Cardiac fibroblast (primary cell): ENCODE measurements at regions not wholly inside any gene's neighbourhood (a gene's known extent, or its start where the extent isn't known, plus 50 kb on each side); places are given as distances from the start of the nearest gene placed in this dataset.
A peak's percentile ranks its signal among the peaks of the same experiment; 100 is the strongest.

Experiments
- DNase-seq, 2 donors: peaks; one replicate each; pipeline versions ENCODE4 v3.0.0 to v3.0.0-alpha.2; 2010; ENCODE audit warnings: low read depth in 2 of 2
- H3K4me3 ChIP-seq, 2 donors: replicated peaks in 1 of 2; 1 replicate in 1 of 2; 2 replicates in 1 of 2; pipeline ENCODE4 v1.5.1; 2011; ENCODE audit warnings: low read depth in 2 of 2, low read length in 2 of 2, mild to moderate bottlenecking in 2 of 2, moderate library complexity in 1 of 2
- TF ChIP-seq, protein P1 (sequence below): IDR thresholded peaks from one replicate; pipeline ENCODE4 v1.5.1; 2011; ENCODE audit warnings: low read depth, mild to moderate bottlenecking, low read length, inconsistent platforms

- TF ChIP-seq, protein P1, sequence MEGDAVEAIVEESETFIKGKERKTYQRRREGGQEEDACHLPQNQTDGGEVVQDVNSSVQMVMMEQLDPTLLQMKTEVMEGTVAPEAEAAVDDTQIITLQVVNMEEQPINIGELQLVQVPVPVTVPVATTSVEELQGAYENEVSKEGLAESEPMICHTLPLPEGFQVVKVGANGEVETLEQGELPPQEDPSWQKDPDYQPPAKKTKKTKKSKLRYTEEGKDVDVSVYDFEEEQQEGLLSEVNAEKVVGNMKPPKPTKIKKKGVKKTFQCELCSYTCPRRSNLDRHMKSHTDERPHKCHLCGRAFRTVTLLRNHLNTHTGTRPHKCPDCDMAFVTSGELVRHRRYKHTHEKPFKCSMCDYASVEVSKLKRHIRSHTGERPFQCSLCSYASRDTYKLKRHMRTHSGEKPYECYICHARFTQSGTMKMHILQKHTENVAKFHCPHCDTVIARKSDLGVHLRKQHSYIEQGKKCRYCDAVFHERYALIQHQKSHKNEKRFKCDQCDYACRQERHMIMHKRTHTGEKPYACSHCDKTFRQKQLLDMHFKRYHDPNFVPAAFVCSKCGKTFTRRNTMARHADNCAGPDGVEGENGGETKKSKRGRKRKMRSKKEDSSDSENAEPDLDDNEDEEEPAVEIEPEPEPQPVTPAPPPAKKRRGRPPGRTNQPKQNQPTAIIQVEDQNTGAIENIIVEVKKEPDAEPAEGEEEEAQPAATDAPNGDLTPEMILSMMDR = no peak
- DNase-seq = no peak
- H3K4me3 ChIP-seq = no peak overlapping the region
Observed at GRCh38 chr5:19297934-19298333, 690.1 kb downstream of the CDH18 start.

- TF ChIP-seq, protein P1 = no peak
- no peak overlapping the region for H3K4me3 ChIP-seq
- no peak for DNase-seq
Observed at GRCh38 chr5:19301271-19301670, 686.7 kb downstream of the CDH18 start.

- H3K4me3 ChIP-seq = no peak overlapping the region
- TF ChIP-seq, protein P1 = no peak
- no peak for DNase-seq
Observed at GRCh38 chr5:19314840-19315239, 673.2 kb downstream of the CDH18 start.

DNA sequence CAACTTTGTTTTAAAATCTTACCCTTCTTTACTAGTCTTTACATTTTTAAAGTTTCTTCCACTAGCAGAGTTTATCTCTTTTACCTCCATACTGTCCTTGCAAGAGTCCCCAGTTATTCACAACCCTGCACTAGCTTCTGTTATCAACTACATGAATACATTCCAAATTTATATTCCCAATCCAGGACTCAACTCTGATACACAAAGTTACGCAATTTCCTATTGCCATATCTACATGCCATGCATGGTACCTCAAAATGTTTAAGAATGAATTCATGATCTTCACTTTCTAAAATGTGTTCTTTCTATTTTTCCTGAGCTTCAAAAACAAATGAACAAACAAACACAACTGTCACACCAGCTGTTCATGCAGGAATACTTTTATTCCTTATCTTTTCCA, 668.7 kb downstream of the CDH18 start:
- TF ChIP-seq, protein P1 = no peak
- H3K4me3 ChIP-seq = no peak overlapping the region
- no peak for DNase-seq

DNA sequence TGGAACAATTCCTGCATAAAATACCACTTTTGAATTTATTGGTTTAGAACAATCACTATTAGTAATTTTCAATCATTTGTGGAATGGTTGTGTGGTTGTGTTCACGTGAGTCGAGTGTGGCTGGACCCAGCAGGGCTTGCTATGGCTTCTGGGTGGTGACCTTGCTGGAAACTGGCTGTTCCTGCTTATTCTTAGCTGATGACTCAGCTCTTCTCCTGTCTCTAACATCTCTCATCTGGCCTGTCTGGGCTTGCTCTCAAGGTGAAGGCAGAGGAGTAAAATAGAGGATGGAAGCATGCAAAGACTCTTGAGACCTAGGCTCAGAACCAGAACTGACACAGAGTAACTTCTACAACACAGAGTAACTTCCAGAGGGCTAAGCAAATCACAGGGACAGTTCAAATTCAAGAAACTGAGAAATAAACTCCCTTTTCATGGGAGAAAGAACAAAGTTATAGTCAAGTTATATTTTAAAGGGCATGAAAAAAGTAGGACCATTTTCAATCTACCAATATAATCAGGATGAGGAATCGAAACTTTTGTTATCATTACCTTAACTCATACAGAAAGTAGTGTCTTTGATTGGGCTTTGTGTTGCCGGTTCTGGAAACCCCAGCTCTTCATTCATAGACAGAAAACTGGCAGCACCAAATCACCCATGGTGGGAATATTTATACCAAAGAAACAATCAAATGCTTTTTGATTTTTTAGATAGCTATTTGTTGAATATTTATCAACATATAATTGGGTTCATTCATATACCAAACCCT, 665.1 kb downstream of the CDH18 start:
- H3K4me3 ChIP-seq = no peak overlapping the region
- TF ChIP-seq, protein P1 = no peak
- DNase-seq = peak in 1 of 2 donors; percentile 0

DNA sequence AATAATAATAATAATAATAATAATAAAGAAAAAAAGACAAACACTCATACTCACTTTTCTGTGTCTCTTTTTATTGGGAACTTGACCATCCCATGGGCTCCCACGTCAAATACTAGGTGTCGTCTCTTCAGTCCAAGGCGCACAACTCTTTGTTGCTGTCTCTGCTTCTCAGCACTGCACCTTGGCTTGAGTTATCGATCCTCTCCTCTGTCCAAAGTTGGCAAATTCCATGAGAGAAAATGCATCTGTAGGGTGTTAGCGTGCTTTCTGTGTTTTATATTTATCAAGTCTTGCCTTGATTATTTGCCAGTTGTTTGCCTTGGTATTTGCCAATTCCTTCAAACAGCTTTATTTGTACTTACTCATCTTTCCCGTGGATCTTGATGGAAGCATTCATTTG, 653.7 kb downstream of the CDH18 start:
- H3K4me3 ChIP-seq = no peak overlapping the region
- DNase-seq = no peak
- TF ChIP-seq, protein P1 = no peak

DNA sequence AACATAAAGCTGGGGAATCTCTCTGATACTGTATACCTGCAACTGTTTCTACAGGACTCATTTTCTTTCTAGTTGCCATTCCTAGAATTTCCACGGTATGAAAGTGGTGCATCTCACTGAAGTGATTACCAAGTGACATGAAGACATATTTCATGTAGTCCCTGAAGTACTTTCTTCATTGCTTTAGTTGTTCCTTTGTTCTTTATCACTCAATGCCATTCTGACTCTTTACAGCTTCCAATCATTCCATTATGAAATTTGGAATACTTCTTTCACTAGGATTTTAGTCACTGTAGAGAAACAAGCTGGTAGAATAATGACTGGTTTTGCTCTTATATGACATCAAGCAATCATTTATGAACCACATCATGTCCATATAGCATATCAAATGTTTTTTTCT, 645.1 kb downstream of the CDH18 start:
- DNase-seq = no peak
- TF ChIP-seq, protein P1 = no peak
- H3K4me3 ChIP-seq = no peak overlapping the region
